Spleen (tissue), 7 donors: ENCODE measurements at regions not wholly inside any gene's neighbourhood (a gene's known extent, or its start where the extent isn't known, plus 50 kb on each side); places are given as distances from the start of the nearest gene placed in this dataset.

Experiments used
- CTCF ChIP-seq, 11 experiments: fragments of 200-600 bp in 7 of 11; fragments of 450-650 bp in 4 of 11; sonication (generic) in 4 of 11; IDR thresholded peaks in 8 of 11; conservative IDR thresholded peaks in 3 of 11; 1 replicate in 7 of 11; 2 replicates in 4 of 11; pipeline versions ENCODE4 v1.4.0 to v1.8.0; 2016 to 2021; ENCODE audit warnings: antibody characterized with exemption in 11 of 11, inconsistent platforms in 4 of 11, mild to moderate bottlenecking in 1 of 11
- POLR2A ChIP-seq, 3 donors: fragments of 450-650 bp; IDR thresholded peaks; one replicate each; pipeline ENCODE4 v1.5.1; 2017; ENCODE audit warnings: antibody characterized with exemption in 3 of 3, mild to moderate bottlenecking in 1 of 3
- POLR2AphosphoS5 ChIP-seq, 3 donors: sonication (generic); formaldehyde crosslinking; IDR thresholded peaks; one replicate each; pipeline ENCODE4 v1.5.1; 2017; ENCODE audit warnings: antibody characterized with exemption in 3 of 3
- donor health status: DM: no; HTN: no; CAD: no; lungs with moderate emphysema.
- donor health status: DM: no; HTN: no; CAD: no.
- donor health status: DM: no; HTN: no; CAD: no.

- no peak for TF ChIP-seq CTCF (IDR thresholded peaks at IDR 0.05 in 8 of 11, conservative IDR thresholded peaks at IDR 0.05 in 3 of 11)
- no peak for TF ChIP-seq POLR2A (IDR thresholded peaks at IDR 0.05)
- TF ChIP-seq POLR2AphosphoS5 (IDR thresholded peaks at IDR 0.05), result no peak
These were observed 461.1 kb upstream of the NUDT12 start for GRCh38 chr5:104023739-104024138.
